T-helper 2 cell treated with Interferon-gamma antibody and Interleukin-4, amounts not matched to agents 5 μg/mL and 100 μg/mL, for 36 hours (primary cell): ENCODE measurements at regions not wholly inside any gene's neighbourhood (a gene's known extent, or its start where the extent isn't known, plus 50 kb on each side); places are given as distances from the start of the nearest gene placed in this dataset.

Experiments
- DNase-seq: peaks from one replicate; pipeline ENCODE4 v3.0.0; 2021; ENCODE audit warnings: low spot score
- H3K27ac Mint-ChIP-seq: one replicate; pipeline ENCODE4 v1.8.0; 2021; ENCODE audit warnings: mild to moderate bottlenecking, mixed read lengths
- H3K27me3 Mint-ChIP-seq: one replicate; pipeline ENCODE4 v1.8.0; 2021; ENCODE audit warnings: low read depth, mixed read lengths
- H3K36me3 Mint-ChIP-seq: one replicate; pipeline ENCODE4 v1.8.0; 2021; ENCODE audit warnings: low read depth, mixed read lengths
- H3K4me1 Mint-ChIP-seq: one replicate; pipeline ENCODE4 v1.8.0; 2021; ENCODE audit warnings: low read depth, mixed read lengths
- H3K4me3 Mint-ChIP-seq: one replicate; pipeline ENCODE4 v1.8.0; 2022; ENCODE audit warnings: mild to moderate bottlenecking, moderate library complexity, mixed read lengths
- H3K9me3 Mint-ChIP-seq: one replicate; pipeline ENCODE4 v1.8.0; 2021; ENCODE audit warnings: mixed read lengths

- H3K9me3 Mint-ChIP-seq = no peaks in the 10 kb centered on the region
- no peaks in the 10 kb centered on the region for H3K4me1 Mint-ChIP-seq
- H3K4me3 Mint-ChIP-seq = no peak overlapping the region
- H3K27ac Mint-ChIP-seq = no peak overlapping the region
- no peaks in the 10 kb centered on the region for H3K36me3 Mint-ChIP-seq
- no peaks in the 10 kb centered on the region for H3K27me3 Mint-ChIP-seq
- DNase-seq = no peak
Observed at GRCh38 chr6:128827675-128828464, 55.1 kb upstream of the LAMA2 start.

DNA sequence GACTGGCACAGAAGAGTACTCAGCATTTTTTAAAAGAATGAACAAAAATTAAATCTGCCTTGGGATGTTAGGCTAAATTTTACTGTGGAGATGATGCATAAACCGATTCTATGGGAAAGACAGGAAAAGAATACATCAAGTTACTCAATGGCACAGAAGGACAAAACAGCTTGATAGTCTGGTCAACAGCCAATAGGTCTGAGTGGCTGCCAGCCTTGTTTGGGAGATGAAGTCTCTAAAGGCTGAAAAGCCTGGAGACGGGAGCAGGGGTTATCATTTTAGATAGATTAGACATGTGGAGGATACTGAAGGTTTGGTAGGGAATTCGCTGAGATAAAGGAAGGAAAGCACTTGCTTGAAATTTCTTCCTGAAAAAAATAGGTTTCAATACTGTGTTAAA is 56.3 kb upstream of the LAMA2 start:
- Mint-ChIP-seq H3K27me3 (no peaks in the 10 kb centered on the region), H3K27ac (no peak overlapping the region), H3K4me1 (no peaks in the 10 kb centered on the region), H3K4me3 (no peak overlapping the region), H3K36me3 (no peaks in the 10 kb centered on the region), H3K9me3 (no peaks in the 10 kb centered on the region)
- no peak for DNase-seq

- H3K27ac Mint-ChIP-seq = no peak overlapping the region
- no peaks in the 10 kb centered on the region for H3K4me1 Mint-ChIP-seq
- H3K4me3 Mint-ChIP-seq = no peak overlapping the region
- no peak for DNase-seq
- H3K36me3 Mint-ChIP-seq = no peaks in the 10 kb centered on the region
- no peaks in the 10 kb centered on the region for H3K9me3 Mint-ChIP-seq
- no peaks in the 10 kb centered on the region for H3K27me3 Mint-ChIP-seq
Observed at GRCh38 chr6:128822271-128822670, 60.7 kb upstream of the LAMA2 start.

DNA sequence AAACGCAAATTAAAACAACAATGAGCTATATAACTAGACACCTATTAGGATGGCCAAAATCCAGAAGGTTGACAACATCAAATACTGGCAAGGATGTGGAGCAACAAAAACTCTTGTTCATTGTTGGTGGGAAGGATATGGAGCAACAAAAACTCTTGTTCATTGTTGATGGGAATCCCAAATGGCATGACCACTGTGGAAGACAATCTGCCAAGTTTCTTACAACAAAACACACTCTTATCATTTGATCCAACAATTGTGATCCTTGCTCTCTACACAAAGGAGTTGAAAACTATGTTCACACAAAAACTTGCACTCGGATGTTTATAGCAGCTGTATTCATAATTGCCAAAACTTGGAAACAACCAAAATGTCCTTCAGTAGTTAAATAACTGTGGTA is 61.8 kb upstream of the LAMA2 start:
- Mint-ChIP-seq H3K4me3 (no peak overlapping the region), H3K9me3 (no peaks in the 10 kb centered on the region), H3K27ac (no peak overlapping the region), H3K4me1 (no peaks in the 10 kb centered on the region), H3K27me3 (no peaks in the 10 kb centered on the region), H3K36me3 (no peaks in the 10 kb centered on the region)
- no peak for DNase-seq

DNA sequence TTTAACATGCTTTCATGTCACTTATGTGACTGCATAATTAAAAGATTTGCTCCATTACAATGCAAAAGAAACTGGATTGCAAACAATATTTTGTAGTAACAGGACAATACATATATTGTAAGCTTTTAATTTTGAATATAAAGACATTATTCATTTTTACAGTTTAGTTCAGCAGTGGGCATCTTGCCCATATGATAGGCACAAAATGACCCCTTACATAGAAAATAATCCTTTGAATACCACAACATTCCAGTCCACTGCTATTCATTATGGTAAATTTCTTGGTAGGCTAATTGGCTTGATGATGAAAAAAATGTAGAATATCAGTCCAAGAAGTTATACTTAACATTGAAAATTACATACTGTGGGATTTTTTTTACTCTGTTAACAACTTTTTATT is 74.1 kb upstream of the LAMA2 start:
- DNase-seq = no peak
- no peaks in the 10 kb centered on the region for H3K4me1 Mint-ChIP-seq
- no peak overlapping the region for H3K27ac Mint-ChIP-seq
- no peak overlapping the region for H3K4me3 Mint-ChIP-seq
- no peaks in the 10 kb centered on the region for H3K36me3 Mint-ChIP-seq
- no peaks in the 10 kb centered on the region for H3K27me3 Mint-ChIP-seq
- no peaks in the 10 kb centered on the region for H3K9me3 Mint-ChIP-seq

DNA sequence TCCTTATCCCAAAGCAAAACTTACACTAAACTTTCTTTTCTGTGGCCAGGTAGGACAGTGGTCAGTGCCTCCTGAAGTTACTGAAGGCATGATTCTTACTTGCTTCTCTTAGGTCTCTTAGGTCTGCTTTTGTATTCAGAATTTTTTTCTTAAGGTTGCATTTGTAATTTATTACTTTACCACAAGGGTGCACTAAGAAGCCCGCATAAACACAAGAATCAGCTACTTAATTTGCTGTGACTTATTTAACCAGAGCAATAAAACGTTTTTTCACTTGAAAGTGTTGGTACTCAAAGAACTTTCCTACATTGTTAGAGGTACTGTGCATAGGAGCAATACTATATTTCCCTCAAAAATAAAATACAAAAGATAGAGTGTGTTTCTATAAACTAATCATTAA is 75.4 kb upstream of the LAMA2 start:
- no peak for DNase-seq
- H3K4me3 Mint-ChIP-seq = no peak overlapping the region

DNA sequence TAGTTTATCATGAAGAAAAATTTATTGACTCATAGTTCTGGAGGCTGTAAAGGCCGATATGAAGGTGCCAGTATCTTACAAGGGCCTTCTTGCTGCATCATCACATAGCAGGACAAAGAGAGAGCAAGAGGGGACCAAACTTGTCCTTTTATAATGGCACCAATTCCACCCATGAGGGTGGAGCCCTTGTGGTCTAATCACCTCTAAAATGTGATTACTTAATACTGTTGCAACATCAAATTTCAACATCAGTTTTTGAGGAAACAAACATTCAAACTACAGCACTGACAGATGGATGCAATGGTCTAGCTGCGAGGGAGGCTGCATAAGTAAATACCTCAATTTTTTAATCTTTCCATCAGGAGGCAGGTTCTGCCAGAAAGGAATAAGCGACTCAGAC is 76.7 kb upstream of the LAMA2 start:
- H3K9me3 Mint-ChIP-seq = no peaks in the 10 kb centered on the region
- no peak for DNase-seq
- H3K4me1 Mint-ChIP-seq = no peaks in the 10 kb centered on the region

More for the DNA sequence above, 75.4 kb upstream of the LAMA2 start:
- Mint-ChIP-seq H3K27me3 (no peaks in the 10 kb centered on the region), H3K9me3 (no peaks in the 10 kb centered on the region), H3K4me1 (no peaks in the 10 kb centered on the region), H3K27ac (no peak overlapping the region), H3K36me3 (no peaks in the 10 kb centered on the region)

GRCh38 chr6:128803911-128804310 is 79.0 kb upstream of the LAMA2 start:
- Mint-ChIP-seq H3K4me3 (no peak overlapping the region), H3K27me3 (no peaks in the 10 kb centered on the region), H3K9me3 (no peaks in the 10 kb centered on the region), H3K36me3 (no peaks in the 10 kb centered on the region), H3K4me1 (no peaks in the 10 kb centered on the region), H3K27ac (no peak overlapping the region)
- no peak for DNase-seq

More for the DNA sequence above, 76.7 kb upstream of the LAMA2 start:
- no peaks in the 10 kb centered on the region for H3K27me3 Mint-ChIP-seq
- H3K36me3 Mint-ChIP-seq = no peaks in the 10 kb centered on the region
- H3K4me3 Mint-ChIP-seq = no peak overlapping the region
- no peak overlapping the region for H3K27ac Mint-ChIP-seq

DNA sequence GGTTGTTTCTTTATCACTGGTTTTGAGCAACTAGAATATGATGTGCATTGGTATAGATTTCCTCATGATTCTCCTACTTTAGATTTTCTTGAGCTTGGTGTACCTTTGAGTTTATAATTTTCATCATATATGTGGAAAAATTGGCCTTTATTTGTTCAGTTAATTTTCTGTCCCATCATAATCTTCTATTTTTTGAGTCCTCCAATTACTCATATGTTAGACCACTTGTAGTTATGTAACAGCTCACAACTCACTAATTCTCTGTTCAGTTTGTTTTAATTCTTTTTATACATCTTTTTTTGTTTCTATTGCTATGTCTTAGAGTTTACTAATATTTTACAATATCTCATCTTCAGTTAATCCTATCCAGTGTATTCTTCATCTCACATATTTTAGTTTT is 81.3 kb upstream of the LAMA2 start:
- H3K4me1 Mint-ChIP-seq = no peaks in the 10 kb centered on the region
- no peak overlapping the region for H3K4me3 Mint-ChIP-seq
- no peaks in the 10 kb centered on the region for H3K9me3 Mint-ChIP-seq
- no peak for DNase-seq
- no peak overlapping the region for H3K27ac Mint-ChIP-seq
- H3K36me3 Mint-ChIP-seq = no peaks in the 10 kb centered on the region
- no peaks in the 10 kb centered on the region for H3K27me3 Mint-ChIP-seq

- no peak for DNase-seq
- Mint-ChIP-seq H3K4me1 (no peaks in the 10 kb centered on the region), H3K27me3 (no peaks in the 10 kb centered on the region), H3K4me3 (no peak overlapping the region), H3K9me3 (peaks cover 5% of the 10 kb centered on the region), H3K36me3 (no peaks in the 10 kb centered on the region), H3K27ac (no peak overlapping the region)
Observed at GRCh38 chr6:128784266-128784665, 98.7 kb upstream of the LAMA2 start.

DNA sequence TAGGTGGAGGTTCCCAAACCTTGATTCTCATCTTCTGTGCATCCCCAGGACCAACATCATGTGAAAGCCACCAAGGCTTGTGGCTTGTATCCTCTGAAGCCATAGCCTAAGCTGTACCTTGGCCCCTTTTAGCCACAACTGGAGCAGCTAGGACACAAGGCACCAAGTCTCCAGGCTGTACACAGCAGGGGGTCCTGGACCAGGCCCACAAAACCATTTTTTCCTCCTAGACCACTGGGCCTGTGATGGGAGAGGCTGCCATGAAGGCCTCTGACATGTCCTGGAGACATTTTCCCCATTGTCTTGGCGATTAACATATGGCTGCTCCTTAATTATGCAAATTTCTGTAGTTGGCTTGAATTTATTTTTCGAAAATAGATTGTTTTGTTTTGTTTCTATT is 114.8 kb upstream of the LAMA2 start:
- no peak for DNase-seq
- Mint-ChIP-seq H3K27ac (no peak overlapping the region), H3K4me3 (no peak overlapping the region), H3K36me3 (no peaks in the 10 kb centered on the region), H3K9me3 (no peaks in the 10 kb centered on the region), H3K27me3 (no peaks in the 10 kb centered on the region), H3K4me1 (no peaks in the 10 kb centered on the region)

GRCh38 chr6:128767705-128768104 is 115.2 kb upstream of the LAMA2 start:
- Mint-ChIP-seq H3K36me3 (no peaks in the 10 kb centered on the region), H3K4me1 (no peaks in the 10 kb centered on the region), H3K27ac (no peak overlapping the region), H3K27me3 (no peaks in the 10 kb centered on the region), H3K4me3 (no peak overlapping the region), H3K9me3 (no peaks in the 10 kb centered on the region)
- no peak for DNase-seq

DNA sequence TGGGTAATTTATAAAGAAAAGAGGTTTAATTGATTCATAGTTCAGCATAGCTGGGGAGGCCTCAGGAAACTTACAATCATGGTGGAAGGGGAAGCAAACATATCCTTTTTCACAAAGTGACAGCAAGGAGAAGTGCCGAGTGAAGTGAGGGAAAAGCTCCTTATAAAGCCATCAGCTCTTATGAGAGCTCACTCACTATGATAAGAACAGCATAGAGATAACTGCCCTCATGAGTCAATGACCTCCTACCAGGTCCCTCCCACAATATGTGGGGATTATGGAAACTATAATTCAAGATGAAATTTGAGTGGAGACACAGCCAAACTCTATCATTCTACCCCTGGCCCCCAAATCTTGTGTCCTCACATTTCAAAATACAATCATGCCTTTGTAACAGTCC is 115.8 kb upstream of the LAMA2 start:
- no peak overlapping the region for H3K4me3 Mint-ChIP-seq
- no peaks in the 10 kb centered on the region for H3K36me3 Mint-ChIP-seq
- H3K27me3 Mint-ChIP-seq = no peaks in the 10 kb centered on the region
- no peak for DNase-seq
- no peaks in the 10 kb centered on the region for H3K4me1 Mint-ChIP-seq
- H3K9me3 Mint-ChIP-seq = no peaks in the 10 kb centered on the region
- H3K27ac Mint-ChIP-seq = no peak overlapping the region

DNA sequence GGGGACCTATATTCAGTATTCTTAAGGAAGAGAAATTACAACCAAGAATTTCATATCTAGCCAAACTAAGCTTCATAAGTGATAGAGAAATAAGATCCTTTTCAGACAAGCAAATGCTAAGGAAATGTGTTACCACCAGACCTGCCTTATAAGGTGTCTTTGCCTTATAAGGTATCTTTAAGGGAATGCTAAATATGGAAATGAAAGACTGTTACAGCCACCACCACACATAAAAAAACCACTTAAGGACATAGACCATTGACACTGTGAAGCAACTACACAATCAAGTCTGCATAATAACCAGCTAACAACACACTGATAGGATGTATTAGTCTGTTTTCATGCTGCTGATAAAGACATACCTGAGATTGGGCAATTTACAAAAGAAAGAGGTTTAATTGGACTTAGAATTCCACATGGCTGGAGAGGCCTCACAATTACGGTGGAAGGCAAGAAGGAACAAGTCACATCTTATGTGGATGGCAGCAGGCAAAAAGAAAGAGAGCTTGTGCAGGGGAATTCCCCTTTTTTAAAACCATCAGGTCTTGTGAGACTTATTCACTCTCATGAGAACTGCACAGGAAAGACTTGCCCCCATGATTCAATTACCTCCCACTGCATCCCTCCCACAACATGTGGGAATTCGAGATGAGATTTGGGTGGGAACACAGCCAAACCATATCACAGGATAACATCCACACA is 119.2 kb upstream of the LAMA2 start:
- H3K4me1 Mint-ChIP-seq = no peaks in the 10 kb centered on the region
- no peaks in the 10 kb centered on the region for H3K36me3 Mint-ChIP-seq
- no peak overlapping the region for H3K27ac Mint-ChIP-seq
- H3K9me3 Mint-ChIP-seq = no peaks in the 10 kb centered on the region
- no peak overlapping the region for H3K4me3 Mint-ChIP-seq
- no peaks in the 10 kb centered on the region for H3K27me3 Mint-ChIP-seq
- DNase-seq = no peak

DNA sequence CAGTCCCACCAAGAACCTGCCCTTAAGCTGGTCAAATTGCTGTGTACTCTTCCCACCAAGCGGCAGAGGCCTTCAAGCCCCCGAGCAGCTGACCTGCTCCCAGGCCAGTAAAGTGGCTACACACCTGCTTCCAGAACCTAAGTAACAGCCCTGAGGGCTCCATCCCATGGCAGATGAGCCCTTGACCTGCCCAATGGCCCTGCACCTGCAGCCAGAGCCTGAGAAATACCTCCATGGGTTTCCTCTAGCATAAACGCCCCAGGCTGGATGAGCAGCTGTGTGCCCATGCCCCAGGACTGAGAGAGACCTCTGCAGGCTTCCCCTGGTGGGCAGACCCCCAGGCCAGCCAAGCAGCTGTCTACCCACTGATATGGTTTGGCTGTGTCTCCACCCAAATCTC is 123.0 kb upstream of the LAMA2 start:
- DNase-seq = no peak
- Mint-ChIP-seq H3K27ac (no peak overlapping the region), H3K9me3 (no peaks in the 10 kb centered on the region), H3K4me3 (no peak overlapping the region), H3K4me1 (no peaks in the 10 kb centered on the region), H3K36me3 (no peaks in the 10 kb centered on the region), H3K27me3 (peaks cover 2% of the 10 kb centered on the region)
